Psoas muscle (tissue), 7 donors: ENCODE measurements at regions not wholly inside any gene's neighbourhood (a gene's known extent, or its start where the extent isn't known, plus 50 kb on each side); places are given as distances from the start of the nearest gene placed in this dataset.

Experiments used
- ATAC-seq, 4 donors: fragments of 200-7000 bp; cut with Tn5 transposase; one replicate each; pipeline ENCODE4 v1.9.1; 2020; ENCODE audit warnings: moderate library complexity in 3 of 4, mild to moderate bottlenecking in 2 of 4
- DNase-seq, 2 donors: peaks; one replicate each; pipeline ENCODE4 v3.0.0-alpha.2; 2020
- H3K27ac ChIP-seq: fragments of 200-600 bp; one replicate; pipeline ENCODE4 v1.8.0; 2022
- H3K27me3 ChIP-seq, 3 donors: fragments of 200-600 bp in 1 of 3; one replicate each; pipeline versions ENCODE4 v1.6.1 to v1.8.0; 2013 to 2022; ENCODE audit warnings: low read length in 2 of 3, mild to moderate bottlenecking in 2 of 3, moderate library complexity in 1 of 3; ENCODE audit not compliant: insufficient read depth in 3 of 3
- H3K36me3 ChIP-seq, 2 donors: fragments of 200-600 bp in 1 of 2; one replicate each; pipeline versions ENCODE4 v1.6.1 to v1.8.0; 2013 to 2022; ENCODE audit warnings: low read depth in 1 of 2, mild to moderate bottlenecking in 1 of 2, moderate library complexity in 1 of 2; ENCODE audit not compliant: insufficient read depth in 1 of 2
- H3K4me1 ChIP-seq: fragments of 200-600 bp; one replicate; pipeline ENCODE4 v1.8.0; 2022
- H3K4me3 ChIP-seq: fragments of 200-600 bp; one replicate; pipeline ENCODE4 v1.8.0; 2022; ENCODE audit warnings: mild to moderate bottlenecking
- H3K9me3 ChIP-seq: fragments of 200-600 bp; one replicate; pipeline ENCODE4 v1.8.0; 2022
- WGBS, 3 donors: extraction: QIAGEN DNeasy Blood & Tissue Kit; methylation state at CpG; one replicate each; pipeline versions ENCODE4 v1.1.6 to v1.1.7; 2013; 5-methylcytosine and 5-hydroxymethylcytosine counted together
- intact Hi-C, 2 donors: fragments of 100-400 bp; cut with DNase I; formaldehyde crosslinking; loops; one replicate each; pipeline versions ENCODE4 v1.11.0 to v1.14.2; 2022
- TF ChIP-seq, protein P1 (sequence below): fragments of 200-600 bp; IDR thresholded peaks from one replicate; pipeline ENCODE4 v1.8.0; 2022; ENCODE audit warnings: antibody characterized with exemption
- donor health status: healthy with polysubstance abuse.
- donor health status: DM: no; HTN: no; CAD: no; lungs with moderate emphysema.
- donor health status: Bipolar disorder and iron deficiency.
- donor health status: healthy.
- donor health status: DM: yes; HTN: yes; CAD: no.
- donor health status: DM: no; HTN: no; CAD: no.
- donor health status: DM: yes; HTN: yes; CAD: no.

DNA sequence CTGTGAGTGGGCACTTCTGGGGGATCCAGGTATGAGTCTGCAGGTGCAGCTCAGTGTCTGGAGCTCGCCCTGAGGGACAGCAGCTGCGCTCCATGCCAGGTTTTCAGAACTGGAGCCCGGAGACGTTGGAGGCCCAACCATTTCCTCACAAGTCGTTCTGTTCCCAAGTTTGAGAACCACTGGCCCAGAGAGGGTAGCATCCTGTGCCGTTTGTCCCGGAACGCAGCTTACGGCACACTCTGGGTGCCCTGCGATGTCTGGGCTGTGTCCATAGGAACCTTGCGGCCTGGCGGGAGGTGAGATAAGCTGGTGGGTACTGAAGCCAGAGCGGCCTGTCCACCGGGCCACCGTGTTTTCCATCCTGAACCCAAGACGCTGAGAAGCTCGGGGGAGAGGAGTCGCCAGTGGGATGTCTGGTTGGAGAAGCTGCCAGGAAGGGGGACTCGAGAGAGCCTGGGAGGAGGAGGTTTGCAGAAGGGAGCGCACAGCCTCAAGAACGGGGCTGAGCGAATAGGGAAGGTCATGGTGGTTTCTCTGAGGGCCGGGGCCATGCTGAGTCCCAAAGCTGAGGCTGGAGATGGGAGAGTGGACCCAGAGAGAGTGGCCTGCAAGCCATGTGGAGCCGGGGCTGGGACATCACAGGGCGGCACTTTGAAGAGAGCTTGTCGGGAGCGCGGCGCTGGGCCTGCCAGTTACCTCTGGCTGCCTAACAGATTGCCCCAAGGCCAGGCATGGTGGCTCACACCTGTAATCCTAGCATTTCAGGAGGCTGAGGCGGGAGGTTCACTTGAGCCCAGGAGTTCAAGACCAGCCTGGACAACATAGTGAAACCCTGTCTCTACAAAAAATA, 211.0 kb upstream of the GSE1 start:
- Histone ChIP-seq H3K27ac (no peak overlapping the region), H3K4me1 (no peaks in the 10 kb centered on the region), H3K27me3 (no peaks in the 10 kb centered on the region), H3K36me3 (no peaks in the 10 kb centered on the region), H3K9me3 (no peaks in the 10 kb centered on the region), H3K4me3 (no peak overlapping the region)
- 93 to 94% (median 93%) methylated on average over 29 to 30 of the region's 30 CpGs for WGBS, 3 donors
- DNase-seq (peak in 1 of 2 donors; percentile 34), ATAC-seq (peak in 3 of 4 donors; percentile 15 to 30 (median 19))
- TF ChIP-seq, protein P1, sequence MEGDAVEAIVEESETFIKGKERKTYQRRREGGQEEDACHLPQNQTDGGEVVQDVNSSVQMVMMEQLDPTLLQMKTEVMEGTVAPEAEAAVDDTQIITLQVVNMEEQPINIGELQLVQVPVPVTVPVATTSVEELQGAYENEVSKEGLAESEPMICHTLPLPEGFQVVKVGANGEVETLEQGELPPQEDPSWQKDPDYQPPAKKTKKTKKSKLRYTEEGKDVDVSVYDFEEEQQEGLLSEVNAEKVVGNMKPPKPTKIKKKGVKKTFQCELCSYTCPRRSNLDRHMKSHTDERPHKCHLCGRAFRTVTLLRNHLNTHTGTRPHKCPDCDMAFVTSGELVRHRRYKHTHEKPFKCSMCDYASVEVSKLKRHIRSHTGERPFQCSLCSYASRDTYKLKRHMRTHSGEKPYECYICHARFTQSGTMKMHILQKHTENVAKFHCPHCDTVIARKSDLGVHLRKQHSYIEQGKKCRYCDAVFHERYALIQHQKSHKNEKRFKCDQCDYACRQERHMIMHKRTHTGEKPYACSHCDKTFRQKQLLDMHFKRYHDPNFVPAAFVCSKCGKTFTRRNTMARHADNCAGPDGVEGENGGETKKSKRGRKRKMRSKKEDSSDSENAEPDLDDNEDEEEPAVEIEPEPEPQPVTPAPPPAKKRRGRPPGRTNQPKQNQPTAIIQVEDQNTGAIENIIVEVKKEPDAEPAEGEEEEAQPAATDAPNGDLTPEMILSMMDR, result no peak
- intact Hi-C loops, result no loop called here

DNA sequence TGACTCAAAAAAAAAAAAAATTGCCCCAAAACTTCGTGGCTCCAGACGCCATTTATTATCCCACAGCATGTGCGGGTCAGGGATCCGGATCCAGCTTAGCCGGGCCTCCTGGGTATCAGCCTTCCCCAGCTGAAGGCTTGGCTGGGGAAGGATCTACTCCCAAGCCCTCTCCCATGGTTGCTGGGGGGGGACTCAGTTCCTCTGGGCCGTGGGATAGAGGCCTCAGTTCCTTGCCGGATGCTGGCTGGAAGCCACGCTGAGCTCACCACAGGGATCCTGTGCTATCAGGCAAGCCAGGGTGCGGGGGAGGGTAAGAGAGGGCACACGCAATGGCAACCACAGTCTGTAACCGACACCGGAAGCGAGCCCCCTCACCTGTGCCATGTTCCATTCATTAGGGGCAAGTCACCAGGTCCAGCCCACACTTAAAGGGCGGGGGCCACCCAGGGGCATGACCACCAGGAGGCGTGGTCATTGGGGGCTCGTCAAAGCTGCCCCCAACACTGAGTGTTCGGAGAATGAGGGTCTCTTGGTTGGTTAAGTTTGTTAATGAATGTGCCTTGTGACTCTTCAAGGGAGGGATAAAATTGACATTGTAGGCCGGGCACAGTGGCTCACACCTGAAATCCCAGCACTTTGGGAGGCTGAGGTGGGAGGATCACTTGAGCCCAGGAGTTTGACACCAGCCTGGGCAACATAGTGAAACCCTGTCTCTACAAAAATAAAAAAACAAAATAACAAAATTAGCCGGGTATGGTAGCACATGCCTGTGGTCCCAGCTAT, 210.0 kb upstream of the GSE1 start:
- intact Hi-C loops, result no loop called here
- no peak overlapping the region for H3K4me3 ChIP-seq
- TF ChIP-seq, protein P1, result no peak
- H3K9me3 ChIP-seq, result no peaks in the 10 kb centered on the region
- peak; percentile 48 to 70 for DNase-seq
- no peak overlapping the region for H3K27ac ChIP-seq
- no peaks in the 10 kb centered on the region for H3K27me3 ChIP-seq
- ATAC-seq, result peak; percentile 39 to 55 (median 45)
- H3K36me3 ChIP-seq, result no peaks in the 10 kb centered on the region
- H3K4me1 ChIP-seq, result no peaks in the 10 kb centered on the region
- 57 to 65% (median 61%) methylated on average over 19 of the region's 19 CpGs for WGBS, 3 donors

DNA sequence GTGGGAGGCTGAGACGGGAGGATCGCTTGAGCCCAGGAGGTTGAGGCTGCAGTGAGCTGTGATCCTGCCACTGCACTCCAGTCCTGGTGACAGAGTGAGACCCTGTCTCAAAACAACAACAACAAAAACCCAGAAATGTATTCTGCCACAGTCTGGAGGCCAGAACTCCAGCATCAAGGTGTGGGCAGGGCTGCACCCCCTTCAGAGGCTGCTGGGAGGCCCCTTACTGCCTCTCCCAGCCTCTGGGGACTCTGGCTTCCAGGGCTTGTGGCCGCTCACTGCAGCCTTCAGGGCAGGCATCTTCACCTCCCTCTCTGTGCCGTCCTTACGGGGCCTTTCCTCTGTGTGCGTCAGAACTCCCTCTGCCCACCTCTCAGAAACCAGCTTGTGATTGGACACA, 209.4 kb upstream of the GSE1 start:
- TF ChIP-seq, protein P1, result no peak
- no peaks in the 10 kb centered on the region for H3K36me3 ChIP-seq
- 91 to 98% (median 95%) methylated on average over 5 to 6 of the region's 6 CpGs for WGBS, 3 donors
- ATAC-seq, result no peak
- no peak overlapping the region for H3K4me3 ChIP-seq
- no peaks in the 10 kb centered on the region for H3K27me3 ChIP-seq
- DNase-seq, result no peak
- intact Hi-C loops, result no loop called here
- H3K4me1 ChIP-seq, result no peaks in the 10 kb centered on the region
- H3K27ac ChIP-seq, result no peak overlapping the region
- no peaks in the 10 kb centered on the region for H3K9me3 ChIP-seq

DNA sequence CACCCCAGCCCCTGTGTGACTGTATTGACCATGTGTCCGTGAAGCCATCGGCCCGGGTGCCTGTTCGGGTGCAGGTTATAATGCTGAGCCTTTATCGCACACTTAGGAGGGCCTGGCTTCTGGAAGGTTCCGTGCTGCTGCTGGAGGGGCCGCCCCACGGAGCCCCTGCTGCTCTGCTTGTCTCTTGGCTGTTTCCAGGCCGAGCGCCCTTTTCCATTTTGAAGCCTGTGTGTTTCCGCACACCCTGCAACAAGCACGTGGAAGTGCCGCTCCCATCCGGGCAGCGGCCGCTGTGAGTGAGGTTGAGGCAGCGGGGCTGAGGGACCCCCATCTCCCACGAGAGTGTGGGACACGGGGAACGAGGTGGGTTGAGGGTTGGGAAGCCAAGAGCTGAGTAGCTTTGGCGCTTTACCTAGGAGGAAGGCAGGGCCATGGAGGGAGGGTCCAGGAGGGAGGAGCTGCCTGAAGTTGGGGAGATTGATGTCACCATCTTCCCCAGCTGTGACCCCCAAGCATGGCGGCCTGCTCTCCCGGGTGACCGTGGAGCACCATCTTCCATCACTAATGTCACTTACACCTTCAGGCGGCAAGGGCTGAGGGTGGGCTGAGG, 200.1 kb upstream of the GSE1 start:
- H3K4me1 ChIP-seq, result peaks cover 13% of the 10 kb centered on the region
- no peak overlapping the region for H3K4me3 ChIP-seq
- WGBS, 3 donors, result 94 to 98% (median 96%) methylated on average over 24 to 25 of the region's 25 CpGs
- DNase-seq (peak in 1 of 2 donors; percentile 43), ATAC-seq (peak in 1 of 4 donors; percentile 9)
- TF ChIP-seq, protein P1, result no peak
- H3K36me3 ChIP-seq, result no peaks in the 10 kb centered on the region
- intact Hi-C loops, result no loop called here
- no peaks in the 10 kb centered on the region for H3K27me3 ChIP-seq
- no peaks in the 10 kb centered on the region for H3K9me3 ChIP-seq
- H3K27ac ChIP-seq, result no peak overlapping the region
